Glomerular visceral epithelial cell (primary cell): ENCODE measurements at regions not wholly inside any gene's neighbourhood (a gene's known extent, or its start where the extent isn't known, plus 50 kb on each side); places are given as distances from the start of the nearest gene placed in this dataset.

Experiments used
- DNase-seq: peaks from one replicate; pipeline ENCODE4 v3.0.0-alpha.2; 2016; ENCODE audit errors: extremely low spot score

- DNase-seq = no peak
Observed at GRCh38 chr5:120229036-120229435, 235.1 kb upstream of the PRR16 start.

- no peak for DNase-seq
Observed at GRCh38 chr5:120231563-120231962, 232.5 kb upstream of the PRR16 start.

GRCh38 chr5:120236360-120236759 is 227.7 kb upstream of the PRR16 start:
- DNase-seq = no peak

- no peak for DNase-seq
Observed at GRCh38 chr5:120239086-120239485, 225.0 kb upstream of the PRR16 start.

- no peak for DNase-seq
Observed at GRCh38 chr5:120240706-120241105, 223.4 kb upstream of the PRR16 start.

- DNase-seq = peak; percentile 15
Observed at GRCh38 chr5:120241400-120241799, 222.7 kb upstream of the PRR16 start.

GRCh38 chr5:120251898-120252297 is 212.2 kb upstream of the PRR16 start:
- no peak for DNase-seq

GRCh38 chr5:120252839-120253238 is 211.3 kb upstream of the PRR16 start:
- DNase-seq = peak; percentile 34

GRCh38 chr5:120254385-120254784 is 209.7 kb upstream of the PRR16 start:
- DNase-seq = no peak

- no peak for DNase-seq
Observed at GRCh38 chr5:120255214-120255613, 208.9 kb upstream of the PRR16 start.

GRCh38 chr5:120256376-120256775 is 207.7 kb upstream of the PRR16 start:
- DNase-seq = no peak

GRCh38 chr5:120257358-120257971 is 206.6 kb upstream of the PRR16 start:
- DNase-seq = no peak

GRCh38 chr5:120258123-120258522 is 206.0 kb upstream of the PRR16 start:
- DNase-seq = no peak

- DNase-seq = no peak
Observed at GRCh38 chr5:120260651-120261050, 203.4 kb upstream of the PRR16 start.

- no peak for DNase-seq
Observed at GRCh38 chr5:120270498-120270897, 193.6 kb upstream of the PRR16 start.

- DNase-seq = peak; percentile 4
Observed at GRCh38 chr5:120293796-120294195, 170.3 kb upstream of the PRR16 start.

- no peak for DNase-seq
Observed at GRCh38 chr5:120297616-120298015, 166.5 kb upstream of the PRR16 start.

GRCh38 chr5:120298981-120299380 is 165.1 kb upstream of the PRR16 start:
- no peak for DNase-seq

GRCh38 chr5:120304663-120305062 is 159.4 kb upstream of the PRR16 start:
- DNase-seq = peak; percentile 16

- DNase-seq = peak; percentile 2
Observed at GRCh38 chr5:120306303-120306702, 157.8 kb upstream of the PRR16 start.

GRCh38 chr5:120314191-120314590 is 149.9 kb upstream of the PRR16 start:
- DNase-seq = no peak

- no peak for DNase-seq
Observed at GRCh38 chr5:120320626-120321025, 143.5 kb upstream of the PRR16 start.

GRCh38 chr5:120326651-120327050 is 137.4 kb upstream of the PRR16 start:
- no peak for DNase-seq

- no peak for DNase-seq
Observed at GRCh38 chr5:120327180-120327579, 136.9 kb upstream of the PRR16 start.
